Fibroblast of skin of left biceps (primary cell): ENCODE measurements at regions not wholly inside any gene's neighbourhood (a gene's known extent, or its start where the extent isn't known, plus 50 kb on each side); places are given as distances from the start of the nearest gene placed in this dataset.
"Not testable (repeated sequence)": the region's sequence is repeated elsewhere in the genome, so short reads cannot be mapped to it uniquely, and the experiment has no call there.

Experiments used
- DNase-seq, 2 experiments: peaks; one replicate each; pipeline ENCODE4 v3.0.0-alpha.2; 2013; ENCODE audit warnings: low read depth in 2 of 2

DNA sequence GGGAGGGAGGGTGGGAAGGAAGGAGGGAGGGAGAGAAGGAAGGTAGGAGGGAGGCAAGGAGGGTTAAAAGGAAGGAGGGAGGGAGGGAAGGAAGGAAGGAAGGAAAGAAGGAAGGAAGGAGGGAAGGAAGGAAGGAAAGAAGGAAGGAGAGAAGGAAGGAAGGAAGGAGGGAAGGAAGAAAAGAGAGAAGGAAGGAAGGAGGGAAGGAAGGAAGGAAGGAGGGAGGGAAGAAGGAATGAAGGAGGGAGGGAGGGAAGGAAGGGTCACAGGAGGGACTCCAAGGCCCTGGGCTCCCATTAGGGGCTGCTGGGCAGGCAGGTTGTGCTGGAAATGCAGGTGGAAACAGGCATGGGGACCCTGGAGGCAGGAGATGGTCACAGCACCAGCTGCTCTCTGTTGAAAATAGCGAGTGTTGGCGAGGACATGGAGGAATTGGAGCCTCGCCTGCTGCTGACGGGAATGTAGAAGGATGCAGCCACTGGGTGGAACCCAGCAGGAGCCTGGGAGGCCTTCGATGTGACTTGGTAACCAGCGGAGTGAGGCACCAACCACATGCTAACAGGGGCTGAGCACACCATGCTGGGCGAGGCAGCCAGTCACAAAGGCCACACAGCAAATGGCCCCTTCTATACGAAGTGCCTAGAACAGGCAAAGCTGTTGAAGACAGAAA lies 217.3 kb upstream of the SGCG start:
- DNase-seq: not testable (repeated sequence)

DNA sequence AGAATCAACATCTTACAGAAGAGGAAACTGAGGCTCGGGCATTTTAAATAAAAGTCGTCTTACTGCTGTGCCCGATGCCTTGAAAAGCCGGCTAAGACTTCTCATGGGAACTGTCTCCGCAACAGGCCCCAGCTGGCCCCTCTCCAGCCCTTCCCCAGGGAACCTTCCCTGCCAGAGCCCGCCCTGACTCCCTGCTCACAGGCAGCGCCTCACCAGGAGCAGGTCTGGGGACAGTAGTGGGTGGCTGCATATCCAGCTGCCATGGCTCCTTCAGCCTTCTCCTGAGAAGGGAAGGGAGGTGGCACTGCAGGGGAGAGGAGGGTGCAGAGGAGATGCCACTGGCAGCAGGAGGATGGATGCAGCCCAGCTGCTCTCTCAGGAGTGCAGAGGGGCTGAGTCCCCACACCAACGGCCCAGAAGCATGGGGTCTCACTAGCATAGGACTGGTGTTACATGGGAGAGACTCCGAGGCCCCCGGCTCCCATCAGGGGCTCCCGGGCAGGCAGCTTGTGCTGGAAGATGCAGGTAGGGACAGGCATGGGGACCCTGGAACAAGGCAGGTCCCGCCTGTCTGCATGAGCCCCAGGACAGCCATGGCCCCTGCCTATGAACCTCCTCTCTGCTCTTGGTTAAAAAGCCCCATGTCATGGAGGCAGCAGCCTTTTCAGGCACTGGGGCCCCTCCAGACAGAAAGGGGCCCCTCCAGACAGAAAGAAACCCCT lies 216.4 kb upstream of the SGCG start:
- DNase-seq: no peak

- not testable (repeated sequence) for DNase-seq
Observed at GRCh38 chr13:22965011-22965857, 215.5 kb upstream of the SGCG start.

DNA sequence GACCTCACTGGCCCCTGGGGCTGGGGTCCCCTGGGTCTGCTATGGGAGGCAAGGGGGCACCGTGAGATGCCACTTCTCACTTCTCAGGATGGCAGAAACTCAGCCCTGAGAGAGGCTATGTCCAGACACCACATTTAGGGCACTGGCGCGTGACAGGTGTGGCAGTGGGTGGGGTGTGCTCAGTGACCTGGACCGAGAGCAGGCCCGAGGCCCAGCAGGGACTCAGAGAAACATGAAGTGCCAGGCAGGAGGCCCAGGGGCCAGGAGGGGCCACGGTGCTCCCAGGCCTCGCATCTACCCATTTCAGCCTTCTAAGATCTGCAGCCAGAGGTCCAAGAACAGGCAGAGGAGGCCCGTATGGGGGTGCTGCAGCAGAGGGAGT lies 214.9 kb upstream of the SGCG start:
- DNase-seq: not testable (repeated sequence)

- not testable (repeated sequence) for DNase-seq
Observed at GRCh38 chr13:22966753-22967152, 214.0 kb upstream of the SGCG start.

DNA sequence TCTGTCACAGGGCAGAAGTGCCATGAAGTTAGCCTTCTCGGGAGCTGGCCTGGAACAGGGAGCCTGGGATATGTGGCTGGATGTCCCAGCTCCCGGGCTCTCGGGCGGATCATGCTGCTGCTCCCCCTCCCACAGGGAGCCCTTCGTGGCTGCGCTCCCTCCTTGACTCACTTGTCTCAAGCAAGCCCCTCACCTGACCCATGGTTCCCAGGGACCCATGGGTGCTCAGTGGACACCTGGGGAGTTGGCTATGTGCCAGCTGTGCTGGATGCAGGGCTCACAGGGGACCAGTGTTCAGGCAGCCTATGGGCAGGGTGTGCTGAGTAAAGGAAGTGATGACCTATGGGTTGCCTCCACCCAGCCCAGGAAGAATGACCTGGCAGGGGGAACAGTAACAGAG lies 213.1 kb upstream of the SGCG start:
- no peak for DNase-seq

DNA sequence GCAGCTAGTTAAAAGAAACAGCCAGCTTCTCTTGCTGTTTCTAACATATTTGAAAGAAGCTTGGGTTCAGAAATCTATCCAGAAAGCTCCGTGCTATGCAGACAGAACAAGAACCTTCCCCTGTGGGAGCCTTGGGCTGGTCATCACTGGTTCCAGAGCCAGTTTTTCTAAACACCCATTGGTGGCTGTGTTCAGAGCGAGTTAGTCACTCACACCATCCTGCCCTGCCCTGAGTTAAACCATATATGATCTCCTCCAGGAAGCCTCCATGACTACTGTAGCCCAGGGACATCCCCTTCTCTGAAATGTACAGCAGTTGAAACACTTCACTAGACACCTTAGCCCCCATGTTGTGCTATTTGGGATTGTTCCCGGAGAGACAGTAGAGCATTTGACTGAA lies 200.8 kb upstream of the SGCG start:
- no peak for DNase-seq

- DNase-seq: no peak
Observed at GRCh38 chr13:22980936-22981335, 199.8 kb upstream of the SGCG start.

GRCh38 chr13:22993148-22993547 lies 187.6 kb upstream of the SGCG start:
- DNase-seq: no peak

DNA sequence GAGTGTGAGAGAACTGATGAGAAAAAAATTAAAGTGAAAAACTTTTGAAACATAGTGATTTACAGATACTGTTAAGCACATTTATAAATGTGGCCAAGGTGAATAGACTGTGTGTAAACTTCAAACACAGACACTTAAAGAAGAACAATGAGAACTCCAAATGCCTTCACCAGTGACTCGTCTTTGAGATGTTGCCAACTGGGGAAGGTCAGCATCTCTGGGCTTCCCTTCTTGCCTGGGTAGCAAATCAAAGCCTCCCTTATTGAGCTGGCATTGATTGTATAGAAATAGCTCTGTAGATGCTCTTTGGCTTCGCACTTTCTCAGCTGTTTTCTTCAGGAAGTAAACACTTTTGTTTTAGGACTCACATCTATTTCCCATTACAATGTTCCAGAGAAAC lies 177.3 kb upstream of the SGCG start:
- no peak for DNase-seq

DNA sequence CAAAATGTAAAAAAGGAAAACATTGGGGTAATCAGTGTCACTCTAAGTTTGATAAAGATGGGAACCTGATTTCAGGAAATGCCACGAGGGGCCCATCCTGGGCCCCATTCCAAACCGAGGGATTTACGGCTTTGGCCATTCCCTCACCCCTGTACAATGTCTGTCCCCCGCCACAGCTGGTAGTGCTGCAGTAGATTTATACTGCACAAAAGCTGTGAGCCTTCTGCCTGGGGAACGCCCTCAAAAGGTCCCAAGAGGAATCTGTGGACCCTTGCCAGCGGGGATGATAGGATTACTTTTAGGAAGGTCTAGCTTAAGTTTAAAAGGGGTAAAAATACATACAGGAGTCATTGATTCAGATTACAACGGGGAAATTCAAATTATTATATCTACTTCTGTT lies 173.4 kb upstream of the SGCG start:
- no peak for DNase-seq

GRCh38 chr13:23018143-23018542 lies 162.6 kb upstream of the SGCG start:
- DNase-seq: no peak

GRCh38 chr13:23020246-23020843 lies 160.4 kb upstream of the SGCG start:
- peak; percentile 2 to 6 for DNase-seq

DNA sequence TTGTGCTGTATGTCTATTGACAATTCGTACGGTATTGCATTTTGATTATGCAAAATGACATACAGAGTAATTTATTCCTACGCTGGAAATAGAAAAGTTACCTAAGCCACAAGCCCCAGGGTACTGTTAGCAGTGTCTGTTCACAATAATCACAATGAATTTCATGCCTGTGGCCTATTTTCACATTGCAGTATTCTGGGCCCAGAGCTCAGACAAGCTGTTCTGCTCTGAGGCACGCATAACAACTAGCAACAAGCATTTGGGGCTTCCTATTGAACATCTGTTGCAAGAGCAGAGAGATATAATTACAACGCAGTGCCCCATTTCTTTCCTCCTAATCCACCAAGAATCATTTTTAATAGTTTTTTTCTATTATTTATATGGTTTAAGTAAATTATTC lies 158.9 kb upstream of the SGCG start:
- no peak for DNase-seq

DNA sequence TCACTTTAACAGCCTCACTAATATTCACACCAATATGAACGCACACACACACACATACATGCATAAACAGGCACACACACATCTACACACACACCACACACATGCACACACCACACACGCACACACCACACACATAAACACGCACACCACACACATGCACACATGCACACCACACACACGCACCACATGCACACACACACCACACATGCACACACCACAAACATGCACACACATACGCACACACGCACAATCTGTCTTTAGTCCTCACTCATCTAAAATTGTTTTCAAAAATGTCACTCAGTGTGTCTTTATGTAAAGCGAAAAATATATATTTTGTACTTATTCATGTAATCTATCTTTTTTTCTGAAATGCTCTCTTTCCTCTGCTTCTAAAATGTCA lies 158.1 kb upstream of the SGCG start:
- no peak for DNase-seq

DNA sequence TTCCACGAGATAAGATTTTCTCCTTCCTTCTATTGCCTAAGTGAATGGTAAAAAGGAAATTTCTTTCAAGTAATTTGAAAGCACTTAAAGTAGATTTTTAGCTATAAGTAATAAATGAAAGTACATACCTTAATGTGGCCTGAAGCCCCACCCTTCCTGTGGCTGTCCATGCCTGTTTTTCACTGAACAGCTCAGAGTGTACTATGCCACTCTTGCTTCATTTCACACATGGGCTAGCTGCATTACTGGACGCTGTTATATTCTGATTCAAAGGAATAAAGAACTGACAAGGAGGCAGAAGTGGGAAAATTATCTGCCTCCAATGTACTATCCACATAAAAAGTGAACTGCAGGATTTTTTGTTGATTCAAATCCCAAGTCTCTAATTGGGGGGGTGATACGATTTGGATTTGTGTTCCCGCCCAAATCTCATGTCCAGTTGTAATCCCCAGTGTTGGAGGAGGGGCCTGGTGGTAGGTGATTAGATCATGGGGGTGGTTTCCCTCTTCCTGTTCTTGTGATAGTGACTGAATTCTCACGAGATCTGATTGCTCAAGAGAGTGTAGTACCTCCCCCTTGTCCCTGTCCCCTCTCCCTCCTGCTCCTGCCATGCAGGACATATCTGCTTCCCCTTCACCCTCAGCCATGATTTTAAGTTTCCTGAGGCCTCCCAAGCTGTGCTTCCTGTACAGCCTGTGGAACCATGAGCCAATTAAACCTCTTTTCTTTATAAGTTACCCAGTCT lies 154.7 kb upstream of the SGCG start:
- DNase-seq: no peak

DNA sequence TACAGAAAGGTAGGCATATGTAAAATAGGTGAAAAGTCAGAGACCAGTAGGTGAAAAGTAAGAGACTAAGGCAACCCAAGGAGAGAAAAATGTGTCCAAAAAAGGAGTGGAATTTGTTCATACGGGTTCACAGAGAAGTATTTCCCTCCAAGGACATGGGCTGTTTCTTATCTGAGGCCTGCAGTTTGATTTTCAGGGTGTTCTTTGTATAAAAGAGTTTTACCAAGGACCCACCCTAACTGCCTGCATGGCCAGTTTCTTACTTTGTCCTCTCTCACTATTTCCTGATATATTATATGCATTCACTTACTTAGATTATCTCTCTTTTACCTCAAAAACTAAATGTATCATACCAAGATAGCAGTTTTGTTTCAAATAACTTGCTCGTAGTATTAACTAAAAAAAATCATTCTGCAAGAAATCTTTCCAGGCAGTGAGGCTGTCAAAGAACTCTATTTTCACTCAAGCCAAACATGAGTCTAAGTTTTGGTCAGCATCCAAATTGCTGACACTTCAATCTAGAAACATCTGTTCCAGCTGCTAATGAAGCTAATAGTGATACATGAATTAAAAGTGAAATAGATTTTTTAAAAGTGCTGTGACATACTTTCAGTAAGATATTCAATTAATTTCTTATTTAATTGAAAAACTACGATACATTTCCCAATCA lies 141.4 kb upstream of the SGCG start:
- no peak for DNase-seq

- no peak for DNase-seq
Observed at GRCh38 chr13:23042181-23042580, 138.6 kb upstream of the SGCG start.

DNA sequence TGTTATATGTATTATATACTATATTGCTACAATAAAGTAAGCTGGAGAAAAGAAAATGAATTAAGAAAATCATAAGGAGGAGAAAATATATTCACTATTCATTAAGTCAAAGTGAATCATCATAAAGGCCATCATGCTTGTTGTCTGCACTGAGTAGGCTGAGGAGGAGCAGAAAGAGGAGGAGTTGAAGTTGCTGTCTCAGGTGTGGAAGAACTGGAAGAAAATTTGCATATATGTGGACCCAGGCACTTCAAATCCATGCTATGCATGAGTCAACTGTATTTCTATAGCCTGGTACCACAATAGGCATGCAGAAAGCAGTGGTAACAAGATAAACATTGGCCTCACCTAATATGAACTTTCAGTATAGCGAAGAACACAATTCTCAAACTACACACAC lies 135.9 kb upstream of the SGCG start:
- no peak for DNase-seq

DNA sequence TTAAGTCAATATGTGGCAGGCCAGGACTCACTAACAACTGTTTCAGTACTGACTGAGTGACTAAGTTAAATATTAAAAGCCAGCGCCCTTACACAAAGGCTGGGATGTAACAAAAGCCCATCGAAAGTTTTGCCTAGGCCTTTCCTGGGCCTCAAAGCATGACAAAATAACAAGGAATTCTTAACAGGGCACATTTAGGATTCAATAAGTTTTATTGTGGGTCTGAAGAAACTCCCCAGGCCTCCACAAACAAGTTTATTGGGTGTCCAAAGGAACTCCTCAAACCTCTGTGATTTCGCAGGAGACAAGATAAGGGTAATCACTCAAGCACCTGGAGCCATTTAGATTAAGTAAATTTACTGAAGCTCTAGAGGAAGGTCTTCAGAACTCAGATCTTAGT lies 130.7 kb upstream of the SGCG start:
- DNase-seq: no peak

- DNase-seq: not testable (repeated sequence)
Observed at GRCh38 chr13:23053711-23054110, 127.1 kb upstream of the SGCG start.
